ENCODE measurements at regions not wholly inside any gene's neighbourhood (a gene's known extent, or its start where the extent isn't known, plus 50 kb on each side); places are given as distances from the start of the nearest gene placed in this dataset.

DNA sequence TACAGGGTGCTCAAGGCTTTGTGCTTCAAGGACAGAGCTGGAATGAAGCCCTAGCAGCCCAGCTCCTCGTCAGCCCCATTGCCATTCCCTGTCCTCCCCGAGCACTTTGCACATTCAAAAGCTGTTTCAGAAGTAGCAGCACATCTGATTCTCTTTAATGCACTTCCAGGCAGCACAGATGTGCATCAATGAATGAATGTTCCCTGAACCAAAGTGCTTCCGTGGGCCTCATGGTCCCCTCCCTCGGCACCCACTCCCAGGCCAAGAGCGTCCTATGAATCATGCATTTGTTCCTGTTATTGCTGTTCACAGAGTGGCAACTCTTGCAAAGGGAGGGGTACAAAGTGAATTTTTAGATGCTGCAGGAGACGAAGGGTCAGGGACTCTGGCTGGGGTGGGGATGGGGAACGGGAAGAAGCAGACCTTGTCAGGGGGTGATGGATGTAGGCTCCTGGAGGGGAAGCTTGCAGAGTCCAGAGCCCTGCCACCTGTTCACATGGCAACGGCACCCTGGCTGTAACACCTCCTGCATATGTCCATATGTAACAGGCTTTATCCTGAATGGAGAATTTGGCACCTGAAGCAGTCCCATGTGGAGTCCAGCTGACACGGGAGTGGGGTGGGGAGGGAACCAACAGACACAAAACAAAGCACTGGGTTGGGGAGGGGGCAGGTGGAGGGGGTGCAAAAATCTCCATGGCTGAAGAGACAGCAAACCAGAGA is 62.2 kb upstream of the BAIAP2L1 start:
- ChIA-PET CTCF (no interaction called here), POLR2A (ENCODE audit: unreplicated experiment) (no interaction called here)
- intact Hi-C loops (cut with micrococcal nuclease), result no loop called here
- no peak overlapping the region for H3K4me2 ChIP-seq (ENCODE audit: low read length)
- no peak overlapping the region for H3K27ac ChIP-seq (ENCODE audit: low read length)
- no peaks in the 10 kb centered on the region for H3K9me3 ChIP-seq (ENCODE audit: low read length)
- H3K27me3 ChIP-seq (ENCODE audit: low read length), result peaks cover 26% of the 10 kb centered on the region
- no TSS peak for BruUV-seq (replicated peaks)
- no peaks in the 10 kb centered on the region for H3K36me3 ChIP-seq (ENCODE audit: low read depth, low read length)
- no peaks in the 10 kb centered on the region for H3K79me2 ChIP-seq (ENCODE audit: low read length)
- TF ChIP-seq EZH2phosphoT487 (IDR thresholded peaks at IDR 0.05; ENCODE audit: borderline replicate concordance, low read length) (no peak), EZH2 (IDR thresholded peaks at IDR 0.05; ENCODE audit: low read length, unreplicated experiment) (no peak)
- TF ChIP-seq, protein P1, sequence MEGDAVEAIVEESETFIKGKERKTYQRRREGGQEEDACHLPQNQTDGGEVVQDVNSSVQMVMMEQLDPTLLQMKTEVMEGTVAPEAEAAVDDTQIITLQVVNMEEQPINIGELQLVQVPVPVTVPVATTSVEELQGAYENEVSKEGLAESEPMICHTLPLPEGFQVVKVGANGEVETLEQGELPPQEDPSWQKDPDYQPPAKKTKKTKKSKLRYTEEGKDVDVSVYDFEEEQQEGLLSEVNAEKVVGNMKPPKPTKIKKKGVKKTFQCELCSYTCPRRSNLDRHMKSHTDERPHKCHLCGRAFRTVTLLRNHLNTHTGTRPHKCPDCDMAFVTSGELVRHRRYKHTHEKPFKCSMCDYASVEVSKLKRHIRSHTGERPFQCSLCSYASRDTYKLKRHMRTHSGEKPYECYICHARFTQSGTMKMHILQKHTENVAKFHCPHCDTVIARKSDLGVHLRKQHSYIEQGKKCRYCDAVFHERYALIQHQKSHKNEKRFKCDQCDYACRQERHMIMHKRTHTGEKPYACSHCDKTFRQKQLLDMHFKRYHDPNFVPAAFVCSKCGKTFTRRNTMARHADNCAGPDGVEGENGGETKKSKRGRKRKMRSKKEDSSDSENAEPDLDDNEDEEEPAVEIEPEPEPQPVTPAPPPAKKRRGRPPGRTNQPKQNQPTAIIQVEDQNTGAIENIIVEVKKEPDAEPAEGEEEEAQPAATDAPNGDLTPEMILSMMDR (conservative IDR thresholded peaks at IDR 0.05; ENCODE audit: low read depth, low read length), result no peak
- no peak overlapping the region for H3K9ac ChIP-seq (ENCODE audit: low read length)
- H3F3A ChIP-seq (ENCODE audit: low read length, unreplicated experiment), result no peaks in the 10 kb centered on the region
- H2AFZ ChIP-seq (ENCODE audit: low read length), result no peak overlapping the region
- H4K20me1 ChIP-seq (ENCODE audit: low read length), result no peaks in the 10 kb centered on the region
- DNase-seq, result peak; percentile 16
- peak; percentile 38 for ATAC-seq
- no peak overlapping the region for H3K4me3 ChIP-seq (ENCODE audit: low read length)
- no peaks in the 10 kb centered on the region for H3K9me2 ChIP-seq (replicated peaks; ENCODE audit: low read length)
- no peaks in the 10 kb centered on the region for H3K4me1 ChIP-seq (ENCODE audit: insufficient read depth, low read length)

- BruUV-seq (replicated peaks), result no TSS peak
These were observed 60.0 kb upstream of the BAIAP2L1 start for GRCh38 chr7:98460902-98461301.

DNA sequence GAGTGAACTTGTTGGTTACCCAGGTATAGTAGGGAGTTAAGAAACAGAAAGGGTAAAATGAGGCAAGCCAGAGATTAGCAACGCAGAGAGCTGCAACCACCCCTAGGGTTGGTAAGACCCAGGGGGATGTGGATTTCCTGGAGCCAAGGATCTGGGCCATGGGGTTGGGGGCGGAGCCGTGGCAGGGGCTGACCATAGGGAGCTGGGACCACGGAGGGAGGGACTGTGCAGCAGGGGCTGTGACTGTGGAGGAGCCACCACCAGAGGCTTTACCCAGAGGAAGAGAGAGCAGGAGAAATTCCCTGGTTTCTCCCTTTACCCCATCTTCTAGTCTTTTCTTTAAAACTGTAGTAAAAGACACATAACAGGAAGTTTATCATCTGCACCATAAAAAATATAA is 58.6 kb upstream of the BAIAP2L1 start:
- H3K9ac ChIP-seq (ENCODE audit: low read length), result no peak overlapping the region
- no peaks in the 10 kb centered on the region for H4K20me1 ChIP-seq (ENCODE audit: low read length)
- H3K27me3 ChIP-seq (ENCODE audit: low read length), result peaks cover 11% of the 10 kb centered on the region
- H3F3A ChIP-seq (ENCODE audit: low read length, unreplicated experiment), result no peaks in the 10 kb centered on the region
- no peak overlapping the region for H3K4me2 ChIP-seq (ENCODE audit: low read length)
- no peaks in the 10 kb centered on the region for H3K9me3 ChIP-seq (ENCODE audit: low read length)
- intact Hi-C loops (cut with micrococcal nuclease), result no loop called here
- H3K79me2 ChIP-seq (ENCODE audit: low read length), result no peaks in the 10 kb centered on the region
- no peaks in the 10 kb centered on the region for H3K9me2 ChIP-seq (replicated peaks; ENCODE audit: low read length)
- TF ChIP-seq EZH2phosphoT487 (IDR thresholded peaks at IDR 0.05; ENCODE audit: borderline replicate concordance, low read length) (no peak), EZH2 (IDR thresholded peaks at IDR 0.05; ENCODE audit: low read length, unreplicated experiment) (no peak)
- TF ChIP-seq, protein P1 (conservative IDR thresholded peaks at IDR 0.05; ENCODE audit: low read depth, low read length), result no peak
- ChIA-PET CTCF (no interaction called here), POLR2A (ENCODE audit: unreplicated experiment) (no interaction called here)
- ATAC-seq (no peak), DNase-seq (no peak)
- BruUV-seq (replicated peaks), result no TSS peak
- H2AFZ ChIP-seq (ENCODE audit: low read length), result no peak overlapping the region
- no peaks in the 10 kb centered on the region for H3K36me3 ChIP-seq (ENCODE audit: low read depth, low read length)
- H3K4me1 ChIP-seq (ENCODE audit: insufficient read depth, low read length), result no peaks in the 10 kb centered on the region
- H3K27ac ChIP-seq (ENCODE audit: low read length), result no peak overlapping the region
- H3K4me3 ChIP-seq (ENCODE audit: low read length), result no peak overlapping the region

More at GRCh38 chr7:98460902-98461301, 60.0 kb upstream of the BAIAP2L1 start:
- intact Hi-C loops (cut with micrococcal nuclease), result no loop called here
- H3K4me2 ChIP-seq (ENCODE audit: low read length), result no peak overlapping the region
- no peak overlapping the region for H2AFZ ChIP-seq (ENCODE audit: low read length)
- no peaks in the 10 kb centered on the region for H3K9me2 ChIP-seq (replicated peaks; ENCODE audit: low read length)
- TF ChIP-seq, protein P1 (conservative IDR thresholded peaks at IDR 0.05; ENCODE audit: low read depth, low read length), result no peak
- TF ChIP-seq EZH2phosphoT487 (IDR thresholded peaks at IDR 0.05; ENCODE audit: borderline replicate concordance, low read length), result no peak
- TF ChIP-seq EZH2 (IDR thresholded peaks at IDR 0.05; ENCODE audit: low read length, unreplicated experiment), result no peak
- no peak overlapping the region for H3K4me3 ChIP-seq (ENCODE audit: low read length)
- ChIA-PET CTCF (no interaction called here), POLR2A (ENCODE audit: unreplicated experiment) (no interaction called here)
- peaks cover 22% of the 10 kb centered on the region for H3K27me3 ChIP-seq (ENCODE audit: low read length)
- H3K9ac ChIP-seq (ENCODE audit: low read length), result no peak overlapping the region
- H3F3A ChIP-seq (ENCODE audit: low read length, unreplicated experiment), result no peaks in the 10 kb centered on the region
- no peaks in the 10 kb centered on the region for H3K4me1 ChIP-seq (ENCODE audit: insufficient read depth, low read length)
- no peaks in the 10 kb centered on the region for H3K9me3 ChIP-seq (ENCODE audit: low read length)
- H3K27ac ChIP-seq (ENCODE audit: low read length), result no peak overlapping the region
- DNase-seq (no peak), ATAC-seq (no peak)
- H4K20me1 ChIP-seq (ENCODE audit: low read length), result no peaks in the 10 kb centered on the region
- H3K36me3 ChIP-seq (ENCODE audit: low read depth, low read length), result no peaks in the 10 kb centered on the region
- H3K79me2 ChIP-seq (ENCODE audit: low read length), result no peaks in the 10 kb centered on the region

Data from PC-3 (cell line).